ENCODE measurements at regions not wholly inside any gene's neighbourhood (a gene's known extent, or its start where the extent isn't known, plus 50 kb on each side); places are given as distances from the start of the nearest gene placed in this dataset.

DNA sequence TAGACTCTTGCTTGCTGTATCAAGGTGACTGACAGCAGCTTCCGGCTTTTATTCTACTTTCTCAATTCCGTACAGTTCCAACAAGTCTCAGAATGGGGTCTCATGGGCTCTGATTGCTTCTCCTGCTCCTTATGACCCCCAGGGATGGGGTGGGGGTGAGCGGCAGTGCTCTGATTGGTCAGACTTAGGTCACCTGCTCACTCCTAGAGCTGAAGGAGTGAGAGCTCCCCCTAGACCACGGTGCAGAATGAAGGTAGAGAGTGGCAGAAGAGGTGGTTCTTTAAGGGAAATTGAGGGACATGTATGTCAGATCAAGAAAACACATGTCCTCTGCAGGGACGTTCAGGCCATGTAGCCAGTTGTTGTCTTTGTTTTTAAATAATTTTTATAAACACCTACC is 115.2 kb downstream of the C9orf152 start:
- TF ChIP-seq, protein P1, sequence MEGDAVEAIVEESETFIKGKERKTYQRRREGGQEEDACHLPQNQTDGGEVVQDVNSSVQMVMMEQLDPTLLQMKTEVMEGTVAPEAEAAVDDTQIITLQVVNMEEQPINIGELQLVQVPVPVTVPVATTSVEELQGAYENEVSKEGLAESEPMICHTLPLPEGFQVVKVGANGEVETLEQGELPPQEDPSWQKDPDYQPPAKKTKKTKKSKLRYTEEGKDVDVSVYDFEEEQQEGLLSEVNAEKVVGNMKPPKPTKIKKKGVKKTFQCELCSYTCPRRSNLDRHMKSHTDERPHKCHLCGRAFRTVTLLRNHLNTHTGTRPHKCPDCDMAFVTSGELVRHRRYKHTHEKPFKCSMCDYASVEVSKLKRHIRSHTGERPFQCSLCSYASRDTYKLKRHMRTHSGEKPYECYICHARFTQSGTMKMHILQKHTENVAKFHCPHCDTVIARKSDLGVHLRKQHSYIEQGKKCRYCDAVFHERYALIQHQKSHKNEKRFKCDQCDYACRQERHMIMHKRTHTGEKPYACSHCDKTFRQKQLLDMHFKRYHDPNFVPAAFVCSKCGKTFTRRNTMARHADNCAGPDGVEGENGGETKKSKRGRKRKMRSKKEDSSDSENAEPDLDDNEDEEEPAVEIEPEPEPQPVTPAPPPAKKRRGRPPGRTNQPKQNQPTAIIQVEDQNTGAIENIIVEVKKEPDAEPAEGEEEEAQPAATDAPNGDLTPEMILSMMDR (IDR thresholded peaks at IDR 0.05) = no peak
- TF ChIP-seq POLR2A (IDR thresholded peaks at IDR 0.05) = no peak
